ENCODE measurements at regions not wholly inside any gene's neighbourhood (a gene's known extent, or its start where the extent isn't known, plus 50 kb on each side); places are given as distances from the start of the nearest gene placed in this dataset.

GRCh38 chr14:34023824-34024767 lies 73.2 kb upstream of the EGLN3 start:
- Mint-ChIP-seq H3K27ac (ENCODE audit: unreplicated experiment) (no peak overlapping the region), H3K4me3 (ENCODE audit: unreplicated experiment) (no peak overlapping the region), H3K9me3 (ENCODE audit: unreplicated experiment) (no peaks in the 10 kb centered on the region), H3K27me3 (ENCODE audit: unreplicated experiment) (peaks cover 31% of the 10 kb centered on the region), H3K36me3 (ENCODE audit: unreplicated experiment) (no peaks in the 10 kb centered on the region), H3K4me1 (ENCODE audit: unreplicated experiment) (no peaks in the 10 kb centered on the region)
- TF ChIP-seq, protein P1, sequence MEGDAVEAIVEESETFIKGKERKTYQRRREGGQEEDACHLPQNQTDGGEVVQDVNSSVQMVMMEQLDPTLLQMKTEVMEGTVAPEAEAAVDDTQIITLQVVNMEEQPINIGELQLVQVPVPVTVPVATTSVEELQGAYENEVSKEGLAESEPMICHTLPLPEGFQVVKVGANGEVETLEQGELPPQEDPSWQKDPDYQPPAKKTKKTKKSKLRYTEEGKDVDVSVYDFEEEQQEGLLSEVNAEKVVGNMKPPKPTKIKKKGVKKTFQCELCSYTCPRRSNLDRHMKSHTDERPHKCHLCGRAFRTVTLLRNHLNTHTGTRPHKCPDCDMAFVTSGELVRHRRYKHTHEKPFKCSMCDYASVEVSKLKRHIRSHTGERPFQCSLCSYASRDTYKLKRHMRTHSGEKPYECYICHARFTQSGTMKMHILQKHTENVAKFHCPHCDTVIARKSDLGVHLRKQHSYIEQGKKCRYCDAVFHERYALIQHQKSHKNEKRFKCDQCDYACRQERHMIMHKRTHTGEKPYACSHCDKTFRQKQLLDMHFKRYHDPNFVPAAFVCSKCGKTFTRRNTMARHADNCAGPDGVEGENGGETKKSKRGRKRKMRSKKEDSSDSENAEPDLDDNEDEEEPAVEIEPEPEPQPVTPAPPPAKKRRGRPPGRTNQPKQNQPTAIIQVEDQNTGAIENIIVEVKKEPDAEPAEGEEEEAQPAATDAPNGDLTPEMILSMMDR (IDR thresholded peaks at IDR 0.05): no peak
- DNase-seq (ENCODE audit: extremely low spot score, unreplicated experiment): no peak

GRCh38 chr14:34021096-34021495 lies 70.2 kb upstream of the EGLN3 start:
- Mint-ChIP-seq H3K27me3 (ENCODE audit: unreplicated experiment) (peaks cover 38% of the 10 kb centered on the region), H3K27ac (ENCODE audit: unreplicated experiment) (no peak overlapping the region), H3K9me3 (ENCODE audit: unreplicated experiment) (no peaks in the 10 kb centered on the region), H3K36me3 (ENCODE audit: unreplicated experiment) (no peaks in the 10 kb centered on the region), H3K4me1 (ENCODE audit: unreplicated experiment) (no peaks in the 10 kb centered on the region), H3K4me3 (ENCODE audit: unreplicated experiment) (no peak overlapping the region)
- no peak for DNase-seq (ENCODE audit: extremely low spot score, unreplicated experiment)
- TF ChIP-seq, protein P1 (IDR thresholded peaks at IDR 0.05): no peak

- no peak overlapping the region for H3K4me3 Mint-ChIP-seq (ENCODE audit: unreplicated experiment)
- TF ChIP-seq, protein P1 (IDR thresholded peaks at IDR 0.05): no peak
- H3K9me3 Mint-ChIP-seq (ENCODE audit: unreplicated experiment): no peaks in the 10 kb centered on the region
- no peaks in the 10 kb centered on the region for H3K36me3 Mint-ChIP-seq (ENCODE audit: unreplicated experiment)
- no peak overlapping the region for H3K27ac Mint-ChIP-seq (ENCODE audit: unreplicated experiment)
- DNase-seq (ENCODE audit: extremely low spot score, unreplicated experiment): no peak
- peaks cover 34% of the 10 kb centered on the region for H3K27me3 Mint-ChIP-seq (ENCODE audit: unreplicated experiment)
- H3K4me1 Mint-ChIP-seq (ENCODE audit: unreplicated experiment): no peaks in the 10 kb centered on the region
Measured at GRCh38 chr14:34020014-34020413, 69.1 kb upstream of the EGLN3 start.

GRCh38 chr14:34018564-34019244 lies 67.8 kb upstream of the EGLN3 start:
- Mint-ChIP-seq H3K9me3 (ENCODE audit: unreplicated experiment) (no peaks in the 10 kb centered on the region), H3K27ac (ENCODE audit: unreplicated experiment) (no peak overlapping the region), H3K4me3 (ENCODE audit: unreplicated experiment) (peak overlapping the region; percentile 35), H3K27me3 (ENCODE audit: unreplicated experiment) (peaks cover 22% of the 10 kb centered on the region), H3K4me1 (ENCODE audit: unreplicated experiment) (no peaks in the 10 kb centered on the region), H3K36me3 (ENCODE audit: unreplicated experiment) (no peaks in the 10 kb centered on the region)
- DNase-seq (ENCODE audit: extremely low spot score, unreplicated experiment): no peak
- TF ChIP-seq, protein P1 (IDR thresholded peaks at IDR 0.05): no peak

- Mint-ChIP-seq H3K27me3 (ENCODE audit: unreplicated experiment) (peaks cover 21% of the 10 kb centered on the region), H3K4me3 (ENCODE audit: unreplicated experiment) (no peak overlapping the region)
Measured at GRCh38 chr14:34018125-34018524, 67.3 kb upstream of the EGLN3 start.

More at GRCh38 chr14:34018125-34018524, 67.3 kb upstream of the EGLN3 start:
- no peaks in the 10 kb centered on the region for H3K4me1 Mint-ChIP-seq (ENCODE audit: unreplicated experiment)
- no peaks in the 10 kb centered on the region for H3K36me3 Mint-ChIP-seq (ENCODE audit: unreplicated experiment)
- DNase-seq (ENCODE audit: extremely low spot score, unreplicated experiment): no peak
- TF ChIP-seq, protein P1 (IDR thresholded peaks at IDR 0.05): no peak
- no peaks in the 10 kb centered on the region for H3K9me3 Mint-ChIP-seq (ENCODE audit: unreplicated experiment)
- H3K27ac Mint-ChIP-seq (ENCODE audit: unreplicated experiment): no peak overlapping the region
